ENCODE measurements at regions not wholly inside any gene's neighbourhood (a gene's known extent, or its start where the extent isn't known, plus 50 kb on each side); places are given as distances from the start of the nearest gene placed in this dataset.

DNA sequence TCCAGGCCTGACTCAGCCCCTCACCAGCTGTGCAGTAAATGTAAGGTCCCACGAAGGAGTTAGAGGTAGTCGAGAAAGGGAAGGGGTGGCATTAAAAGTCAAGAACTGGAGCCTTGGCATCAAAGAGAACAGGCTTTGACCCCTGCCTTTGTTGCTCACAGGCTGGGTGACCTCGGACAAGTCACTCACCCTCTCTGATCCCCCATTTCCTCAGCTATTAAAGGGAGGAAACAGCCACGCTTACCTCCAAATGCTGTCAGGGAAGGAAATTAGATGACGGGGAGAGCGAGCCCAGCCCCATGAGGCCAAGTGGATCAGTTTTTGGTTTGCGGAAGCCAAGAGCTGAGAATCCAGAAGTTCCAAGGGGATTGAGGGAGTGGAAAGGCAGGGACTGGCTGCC is 104.9 kb upstream of the MYL2 start:
- TF ChIP-seq, protein P1, sequence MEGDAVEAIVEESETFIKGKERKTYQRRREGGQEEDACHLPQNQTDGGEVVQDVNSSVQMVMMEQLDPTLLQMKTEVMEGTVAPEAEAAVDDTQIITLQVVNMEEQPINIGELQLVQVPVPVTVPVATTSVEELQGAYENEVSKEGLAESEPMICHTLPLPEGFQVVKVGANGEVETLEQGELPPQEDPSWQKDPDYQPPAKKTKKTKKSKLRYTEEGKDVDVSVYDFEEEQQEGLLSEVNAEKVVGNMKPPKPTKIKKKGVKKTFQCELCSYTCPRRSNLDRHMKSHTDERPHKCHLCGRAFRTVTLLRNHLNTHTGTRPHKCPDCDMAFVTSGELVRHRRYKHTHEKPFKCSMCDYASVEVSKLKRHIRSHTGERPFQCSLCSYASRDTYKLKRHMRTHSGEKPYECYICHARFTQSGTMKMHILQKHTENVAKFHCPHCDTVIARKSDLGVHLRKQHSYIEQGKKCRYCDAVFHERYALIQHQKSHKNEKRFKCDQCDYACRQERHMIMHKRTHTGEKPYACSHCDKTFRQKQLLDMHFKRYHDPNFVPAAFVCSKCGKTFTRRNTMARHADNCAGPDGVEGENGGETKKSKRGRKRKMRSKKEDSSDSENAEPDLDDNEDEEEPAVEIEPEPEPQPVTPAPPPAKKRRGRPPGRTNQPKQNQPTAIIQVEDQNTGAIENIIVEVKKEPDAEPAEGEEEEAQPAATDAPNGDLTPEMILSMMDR (IDR thresholded peaks at IDR 0.05) = no peak
- no peak for TF ChIP-seq ZFX (IDR thresholded peaks at IDR 0.05; ENCODE audit: borderline replicate concordance)
